Breast epithelium (tissue), 3 donors: ENCODE measurements at regions not wholly inside any gene's neighbourhood (a gene's known extent, or its start where the extent isn't known, plus 50 kb on each side); places are given as distances from the start of the nearest gene placed in this dataset.

Source experiments
- CTCF ChIP-seq, 3 donors: fragments of 450-650 bp; IDR thresholded peaks; one replicate each; pipeline ENCODE4 v1.5.1; 2016 to 2017; ENCODE audit warnings: antibody characterized with exemption in 3 of 3, mild to moderate bottlenecking in 3 of 3, moderate library complexity in 3 of 3
- POLR2A ChIP-seq: fragments of 450-650 bp; IDR thresholded peaks from one replicate; pipeline ENCODE4 v1.6.1; 2016; ENCODE audit warnings: antibody characterized with exemption, mild to moderate bottlenecking, moderate library complexity
- POLR2AphosphoS5 ChIP-seq, 3 donors: sonication (generic); formaldehyde crosslinking; IDR thresholded peaks; one replicate each; pipeline ENCODE4 v1.6.1; 2017; ENCODE audit warnings: antibody characterized with exemption in 3 of 3

GRCh38 chr16:76059701-76060100 is 217.5 kb upstream of the CNTNAP4 start:
- TF ChIP-seq CTCF (IDR thresholded peaks at IDR 0.05) (no peak), POLR2A (no peak), POLR2AphosphoS5 (IDR thresholded peaks at IDR 0.05) (no peak)
